Body of pancreas (tissue), 4 donors: ENCODE measurements at regions not wholly inside any gene's neighbourhood (a gene's known extent, or its start where the extent isn't known, plus 50 kb on each side); places are given as distances from the start of the nearest gene placed in this dataset.

Experiments
- ATAC-seq: fragments of 150-250 bp; one replicate; pipeline ENCODE4 v1.9.1; 2016
- DNase-seq, 4 donors: peaks; one replicate each; pipeline ENCODE4 v3.0.0-alpha.2; 2019
- H3K27ac ChIP-seq, 4 donors: fragments of 200-600 bp; sonication (generic); 1 replicate in 3 of 4; 2 replicates in 1 of 4; pipeline versions ENCODE4 v1.5.1 to v1.6.1; 2016 to 2019; ENCODE audit warnings: mild to moderate bottlenecking in 1 of 4, mixed read lengths in 1 of 4, moderate library complexity in 1 of 4
- H3K27me3 ChIP-seq, 2 donors: fragments of 200-600 bp; sonication (generic); one replicate each; pipeline ENCODE4 v1.6.0; 2016; ENCODE audit warnings: mild to moderate bottlenecking in 1 of 2
- H3K36me3 ChIP-seq, 2 donors: fragments of 200-600 bp; sonication (generic); replicated peaks in 1 of 2; 2 replicates each; pipeline ENCODE4 v1.5.1; 2016; ENCODE audit warnings: low read depth in 2 of 2; ENCODE audit not compliant: insufficient read depth in 1 of 2
- H3K4me1 ChIP-seq: fragments of 200-600 bp; sonication (generic); one replicate; pipeline ENCODE4 v1.6.0; 2016
- H3K4me3 ChIP-seq, 2 donors: fragments of 200-600 bp; sonication (generic); 1 replicate in 1 of 2; 2 replicates in 1 of 2; pipeline ENCODE4 v1.5.1; 2016 to 2019
- H3K9me3 ChIP-seq, 3 donors: fragments of 200-600 bp; sonication (generic); 1 replicate in 2 of 3; 2 replicates in 1 of 3; pipeline ENCODE4 v1.5.1; 2016
- POLR2A ChIP-seq, 3 donors: fragments of 450-650 bp; IDR thresholded peaks; one replicate each; pipeline ENCODE4 v1.6.1; 2016; ENCODE audit warnings: antibody characterized with exemption in 3 of 3, mild to moderate bottlenecking in 2 of 3
- WGBS, 2 donors: methylation state at CpG; one replicate each; pipeline ENCODE4 v1.1.5; 2017; 5-methylcytosine and 5-hydroxymethylcytosine counted together
- intact Hi-C: fragments of 100-400 bp; cut with DNase I; formaldehyde crosslinking; loops from one replicate; pipeline ENCODE4 v1.15.1; 2023
- TF ChIP-seq, protein P1 (sequence below), 7 experiments: fragments of 450-650 bp in 4 of 7; fragments of 200-600 bp in 3 of 7; sonication (generic) in 3 of 7; IDR thresholded peaks; one replicate each; pipeline ENCODE4 v1.5.1; 2016 to 2019; ENCODE audit warnings: antibody characterized with exemption in 7 of 7

DNA sequence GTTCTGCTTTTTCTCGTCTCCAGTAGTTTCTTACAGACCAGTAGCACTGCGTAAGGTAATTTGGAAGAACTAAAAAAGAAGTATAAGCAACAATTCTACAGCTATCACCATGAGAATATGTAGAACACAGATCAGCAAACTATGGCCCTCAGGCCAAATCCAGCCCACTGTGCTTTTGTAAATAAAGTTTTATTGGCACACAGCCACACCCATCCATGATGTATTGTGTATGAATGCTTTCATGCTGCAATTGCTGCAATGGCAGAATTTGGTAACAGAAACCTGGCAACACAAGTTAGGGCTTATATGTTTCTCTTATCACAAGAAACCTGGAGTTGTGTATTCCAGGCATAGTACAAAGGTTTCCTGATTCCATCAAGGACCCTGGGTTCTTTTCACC, 386.8 kb upstream of the TSHZ2 start:
- no peak overlapping the region for H3K4me3 ChIP-seq
- no peak overlapping the region for H3K27ac ChIP-seq
- H3K4me1 ChIP-seq = no peaks in the 10 kb centered on the region
- no peaks in the 10 kb centered on the region for H3K36me3 ChIP-seq
- TF ChIP-seq, protein P1, sequence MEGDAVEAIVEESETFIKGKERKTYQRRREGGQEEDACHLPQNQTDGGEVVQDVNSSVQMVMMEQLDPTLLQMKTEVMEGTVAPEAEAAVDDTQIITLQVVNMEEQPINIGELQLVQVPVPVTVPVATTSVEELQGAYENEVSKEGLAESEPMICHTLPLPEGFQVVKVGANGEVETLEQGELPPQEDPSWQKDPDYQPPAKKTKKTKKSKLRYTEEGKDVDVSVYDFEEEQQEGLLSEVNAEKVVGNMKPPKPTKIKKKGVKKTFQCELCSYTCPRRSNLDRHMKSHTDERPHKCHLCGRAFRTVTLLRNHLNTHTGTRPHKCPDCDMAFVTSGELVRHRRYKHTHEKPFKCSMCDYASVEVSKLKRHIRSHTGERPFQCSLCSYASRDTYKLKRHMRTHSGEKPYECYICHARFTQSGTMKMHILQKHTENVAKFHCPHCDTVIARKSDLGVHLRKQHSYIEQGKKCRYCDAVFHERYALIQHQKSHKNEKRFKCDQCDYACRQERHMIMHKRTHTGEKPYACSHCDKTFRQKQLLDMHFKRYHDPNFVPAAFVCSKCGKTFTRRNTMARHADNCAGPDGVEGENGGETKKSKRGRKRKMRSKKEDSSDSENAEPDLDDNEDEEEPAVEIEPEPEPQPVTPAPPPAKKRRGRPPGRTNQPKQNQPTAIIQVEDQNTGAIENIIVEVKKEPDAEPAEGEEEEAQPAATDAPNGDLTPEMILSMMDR (IDR thresholded peaks at IDR 0.05) = no peak
- TF ChIP-seq POLR2A (IDR thresholded peaks at IDR 0.05) = no peak
- intact Hi-C loops = no loop called here
- ATAC-seq (no peak), DNase-seq (no peak)
- no peaks in the 10 kb centered on the region for H3K9me3 ChIP-seq
- H3K27me3 ChIP-seq = no peaks in the 10 kb centered on the region
- 88 to 90% methylated on average over 2 of the region's 2 CpGs for WGBS, 2 donors

DNA sequence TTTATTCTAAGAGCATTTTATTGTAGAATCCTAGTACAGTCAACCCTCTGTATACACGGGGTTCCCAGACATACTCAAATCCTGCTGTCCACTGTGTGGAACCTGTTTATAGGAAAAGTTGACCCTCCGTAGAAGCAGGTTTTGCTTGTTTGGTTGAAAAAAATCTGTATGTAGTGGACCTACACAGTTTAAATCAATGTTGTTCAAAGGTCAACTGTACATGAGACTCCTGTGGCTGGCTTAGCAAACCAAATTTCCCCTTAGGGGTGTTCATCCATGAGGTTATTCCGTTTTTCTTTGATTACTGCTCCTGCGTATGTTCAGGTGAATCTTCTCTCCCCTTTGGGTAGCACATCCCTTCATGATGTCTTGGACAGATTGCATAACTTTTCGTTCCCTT, 387.0 kb upstream of the ZFP64 start:
- intact Hi-C loops = no loop called here
- Histone ChIP-seq H3K27me3 (no peaks in the 10 kb centered on the region), H3K9me3 (peaks cover 0 to 3% (median 0%) of the 10 kb centered on the region in 3 donors), H3K27ac (no peak overlapping the region), H3K4me3 (no peak overlapping the region), H3K4me1 (no peaks in the 10 kb centered on the region), H3K36me3 (no peaks in the 10 kb centered on the region)
- DNase-seq (no peak), ATAC-seq (no peak)
- WGBS, 2 donors = 42 to 44% methylated on average over 5 of the region's 5 CpGs
- TF ChIP-seq POLR2A (IDR thresholded peaks at IDR 0.05) = no peak
- TF ChIP-seq, protein P1 (IDR thresholded peaks at IDR 0.05) = no peak

DNA sequence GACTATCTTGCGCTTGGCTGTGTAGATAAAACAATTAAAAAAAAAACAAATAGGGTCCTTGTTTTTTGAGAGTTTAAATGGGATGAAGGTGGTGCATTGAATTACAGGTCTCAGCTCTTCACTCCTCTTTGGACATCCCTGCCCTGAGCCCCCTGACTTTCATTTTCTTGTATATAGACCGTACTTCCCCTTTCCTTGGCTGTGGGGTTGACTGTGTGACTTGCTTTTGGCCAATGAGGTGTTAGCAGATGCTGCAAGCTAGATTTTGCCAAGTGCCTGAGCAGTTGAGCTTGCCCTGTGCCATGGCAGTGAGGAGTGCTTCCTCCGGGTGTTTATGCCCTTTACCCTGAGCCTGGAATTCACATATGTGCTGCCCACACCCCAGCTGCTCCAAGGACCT, 386.1 kb upstream of the ZFP64 start:
- Histone ChIP-seq H3K27me3 (no peaks in the 10 kb centered on the region), H3K4me1 (no peaks in the 10 kb centered on the region), H3K9me3 (peaks cover 0 to 3% (median 0%) of the 10 kb centered on the region in 3 donors), H3K4me3 (no peak overlapping the region), H3K36me3 (no peaks in the 10 kb centered on the region), H3K27ac (no peak overlapping the region)
- WGBS, 2 donors = 78 to 79% methylated on average over 2 to 3 of the region's 3 CpGs
- DNase-seq (no peak), ATAC-seq (no peak)
- intact Hi-C loops = no loop called here
- no peak for TF ChIP-seq POLR2A (IDR thresholded peaks at IDR 0.05)
- TF ChIP-seq, protein P1 (IDR thresholded peaks at IDR 0.05) = no peak

DNA sequence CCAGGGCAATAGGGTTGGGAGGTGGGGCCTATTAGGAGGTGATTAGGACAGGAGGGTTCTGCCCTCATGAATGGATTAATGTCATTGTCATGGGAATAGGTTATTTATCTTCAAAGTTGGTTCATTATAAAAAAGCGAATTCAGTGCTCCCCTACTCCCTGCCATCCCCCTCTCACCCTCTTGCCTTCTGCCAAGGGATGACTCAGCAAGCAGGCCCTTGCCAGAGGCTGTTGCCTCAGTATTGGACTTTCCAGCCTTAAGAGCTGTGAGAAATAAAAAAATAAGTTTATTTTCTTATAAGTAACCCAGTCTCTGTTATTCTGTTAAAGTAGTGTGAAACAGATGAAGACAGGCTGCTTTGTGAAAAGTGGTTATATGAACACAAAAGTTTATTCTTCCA, 381.1 kb upstream of the ZFP64 start:
- no peak for TF ChIP-seq POLR2A (IDR thresholded peaks at IDR 0.05)
- TF ChIP-seq, protein P1 (IDR thresholded peaks at IDR 0.05) = no peak
- ATAC-seq (no peak), DNase-seq (no peak)
- Histone ChIP-seq H3K4me1 (no peaks in the 10 kb centered on the region), H3K36me3 (no peaks in the 10 kb centered on the region), H3K27ac (no peak overlapping the region), H3K27me3 (no peaks in the 10 kb centered on the region), H3K4me3 (no peak overlapping the region), H3K9me3 (peaks cover 0 to 3% (median 0%) of the 10 kb centered on the region in 3 donors)
- intact Hi-C loops = no loop called here
- 62 to 89% methylated on average over 1 of the region's 1 CpG for WGBS, 2 donors

DNA sequence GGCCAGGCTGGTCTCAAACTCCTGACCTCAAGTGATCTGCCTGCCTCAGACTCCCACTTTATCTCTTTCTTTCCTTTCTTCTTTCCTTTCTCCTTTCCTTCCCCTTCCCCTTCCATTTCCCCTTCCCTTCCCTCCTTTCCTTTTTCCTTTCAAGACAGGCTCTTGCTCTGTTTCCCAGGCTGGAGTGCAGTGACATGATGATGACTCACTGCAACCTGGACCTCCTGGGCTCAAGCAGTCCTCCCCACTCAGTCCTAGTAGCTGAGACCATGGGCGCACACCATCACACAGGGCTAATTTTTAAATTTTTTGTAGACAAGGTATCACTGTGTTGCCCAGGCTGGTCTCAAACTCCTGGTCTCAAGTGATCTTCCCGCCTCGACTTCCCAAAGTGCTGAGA, 377.6 kb upstream of the ZFP64 start:
- Histone ChIP-seq H3K4me3 (no peak overlapping the region), H3K27me3 (no peaks in the 10 kb centered on the region), H3K27ac (no peak overlapping the region), H3K36me3 (no peaks in the 10 kb centered on the region), H3K4me1 (no peaks in the 10 kb centered on the region), H3K9me3 (no peaks in the 10 kb centered on the region)
- ATAC-seq (no peak), DNase-seq (no peak)
- intact Hi-C loops = no loop called here
- WGBS, 2 donors = 82 to 88% methylated on average over 3 of the region's 3 CpGs
- no peak for TF ChIP-seq POLR2A (IDR thresholded peaks at IDR 0.05)
- TF ChIP-seq, protein P1 (IDR thresholded peaks at IDR 0.05) = no peak
